ENCODE measurements at regions not wholly inside any gene's neighbourhood (a gene's known extent, or its start where the extent isn't known, plus 50 kb on each side); places are given as distances from the start of the nearest gene placed in this dataset.

GRCh38 chr4:19631814-19632213 lies 619.9 kb upstream of the SLIT2 start:
- H3K27me3 ChIP-seq: no peaks in the 10 kb centered on the region
- WGBS, 2 donors (ENCODE audit: low coverage in 1 of 2): 67 to 84% methylated on average over 1 of the region's 1 CpG
- no peak for ATAC-seq

GRCh38 chr4:19623866-19624265 lies 627.8 kb upstream of the SLIT2 start:
- H3K36me3 ChIP-seq: no peaks in the 10 kb centered on the region
- ATAC-seq: no peak
- 100% methylated on average over 1 of the region's 1 CpG for WGBS, 2 donors (ENCODE audit: low coverage in 1 of 2)
- H3K4me3 ChIP-seq: no peak overlapping the region
- peaks cover 0 to 8% (median 0%) of the 10 kb centered on the region in 3 donors for H3K4me1 ChIP-seq
- H3K9me3 ChIP-seq: no peaks in the 10 kb centered on the region
- no peaks in the 10 kb centered on the region for H3K27me3 ChIP-seq
- H3K27ac ChIP-seq: no peak overlapping the region
- no peak for TF ChIP-seq CTCF (IDR thresholded peaks at IDR 0.05)
- no peak for TF ChIP-seq POLR2AphosphoS5 (IDR thresholded peaks at IDR 0.05)
- no peak for TF ChIP-seq POLR2A (IDR thresholded peaks at IDR 0.05)
- TF ChIP-seq EP300 (IDR thresholded peaks at IDR 0.05): no peak

More at GRCh38 chr4:19631814-19632213, 619.9 kb upstream of the SLIT2 start:
- Histone ChIP-seq H3K36me3 (no peaks in the 10 kb centered on the region), H3K27ac (no peak overlapping the region), H3K9me3 (no peaks in the 10 kb centered on the region), H3K4me1 (peaks cover 0 to 24% (median 0%) of the 10 kb centered on the region in 3 donors), H3K4me3 (no peak overlapping the region)
- TF ChIP-seq POLR2AphosphoS5 (IDR thresholded peaks at IDR 0.05) (no peak), CTCF (IDR thresholded peaks at IDR 0.05) (no peak), POLR2A (IDR thresholded peaks at IDR 0.05) (no peak), EP300 (IDR thresholded peaks at IDR 0.05) (no peak)

- 90% methylated on average over 2 of the region's 5 CpGs; no CpG with 5 or more reads in 1 of the 2 donors for WGBS, 2 donors (ENCODE audit: low coverage in 1 of 2)
- H3K9me3 ChIP-seq: peaks cover 0 to 11% (median 0%) of the 10 kb centered on the region in 3 donors
- H3K36me3 ChIP-seq: no peaks in the 10 kb centered on the region
- no peak for ATAC-seq
- H3K4me3 ChIP-seq: no peak overlapping the region
- no peaks in the 10 kb centered on the region for H3K4me1 ChIP-seq
- TF ChIP-seq POLR2A (IDR thresholded peaks at IDR 0.05) (no peak), EP300 (IDR thresholded peaks at IDR 0.05) (no peak), CTCF (IDR thresholded peaks at IDR 0.05) (no peak), POLR2AphosphoS5 (IDR thresholded peaks at IDR 0.05) (no peak)
- H3K27me3 ChIP-seq: no peaks in the 10 kb centered on the region
- no peak overlapping the region for H3K27ac ChIP-seq
Observed at GRCh38 chr4:19615086-19615689, 636.5 kb upstream of the SLIT2 start.

GRCh38 chr4:19614171-19614570 lies 637.5 kb upstream of the SLIT2 start:
- Histone ChIP-seq H3K27ac (no peak overlapping the region), H3K4me1 (no peaks in the 10 kb centered on the region), H3K9me3 (peaks cover 0 to 11% (median 0%) of the 10 kb centered on the region in 3 donors), H3K4me3 (no peak overlapping the region), H3K27me3 (no peaks in the 10 kb centered on the region), H3K36me3 (no peaks in the 10 kb centered on the region)
- TF ChIP-seq EP300 (IDR thresholded peaks at IDR 0.05): no peak
- TF ChIP-seq CTCF (IDR thresholded peaks at IDR 0.05): no peak
- no peak for TF ChIP-seq POLR2AphosphoS5 (IDR thresholded peaks at IDR 0.05)
- TF ChIP-seq POLR2A (IDR thresholded peaks at IDR 0.05): no peak
- no peak for ATAC-seq
- WGBS, 2 donors (ENCODE audit: low coverage in 1 of 2): 82 to 92% methylated on average over 1 of the region's 1 CpG

GRCh38 chr4:19596342-19596741 lies 655.4 kb upstream of the SLIT2 start:
- Histone ChIP-seq H3K4me3 (no peak overlapping the region), H3K4me1 (no peaks in the 10 kb centered on the region), H3K9me3 (no peaks in the 10 kb centered on the region), H3K27ac (no peak overlapping the region), H3K36me3 (no peaks in the 10 kb centered on the region), H3K27me3 (no peaks in the 10 kb centered on the region)
- WGBS, 2 donors (ENCODE audit: low coverage in 1 of 2): 56 to 79% methylated on average over 2 of the region's 2 CpGs
- TF ChIP-seq CTCF (IDR thresholded peaks at IDR 0.05): no peak
- no peak for TF ChIP-seq POLR2A (IDR thresholded peaks at IDR 0.05)
- no peak for TF ChIP-seq POLR2AphosphoS5 (IDR thresholded peaks at IDR 0.05)
- TF ChIP-seq EP300 (IDR thresholded peaks at IDR 0.05): no peak
- no peak for ATAC-seq
